H1 (cell line): ENCODE measurements at regions not wholly inside any gene's neighbourhood (a gene's known extent, or its start where the extent isn't known, plus 50 kb on each side); places are given as distances from the start of the nearest gene placed in this dataset.
"Not testable (repeated sequence)": the region's sequence is repeated elsewhere in the genome, so short reads cannot be mapped to it uniquely, and the experiment has no call there.

Source experiments
- CTCF ChIA-PET: fragments of 300-600 bp; sonication (Branson Sonifier 250); formaldehyde crosslinking; loops from one replicate; lab custom pipeline; 2021; ENCODE audit not compliant: partially characterized antibody; lab: Charles Lee
- POLR2A ChIA-PET: fragments of 300-600 bp; sonication (Branson Sonifier 250); formaldehyde crosslinking; loops from one replicate; lab custom pipeline; 2021; ENCODE audit warnings: inconsistent platforms; ENCODE audit not compliant: partially characterized antibody; lab: Charles Lee
- DNase-seq, 2 experiments: peaks; one replicate each; pipeline versions ENCODE4 v3.0.0 to v3.0.0-alpha.2; 2010 to 2022; ENCODE audit warnings: low spot score in 2 of 2, low read depth in 1 of 2, mixed read lengths in 1 of 2
- FAIRE-seq: peaks from 2 replicates; lab custom pipeline; 2011; peaks lifted over from hg19 to GRCh38; lab: Jason Lieb, UNC
- H2AFZ ChIP-seq: 2 replicates; pipeline ENCODE4 v1.8.1; 2012; ENCODE audit warnings: low read length, inconsistent platforms
- H2AK5ac ChIP-seq: 2 replicates; pipeline ENCODE4 v1.6.1; 2013; ENCODE audit warnings: low read depth, low read length
- H2BK120ac ChIP-seq: replicated peaks from 2 replicates; pipeline ENCODE3; 2013; ENCODE audit warnings: low read depth, low read length, inconsistent platforms
- H2BK12ac ChIP-seq: 2 replicates; pipeline ENCODE4 v1.6.1; 2013; ENCODE audit warnings: low read depth, low read length
- H2BK15ac ChIP-seq: 2 replicates; pipeline ENCODE4 v1.6.1; 2013; ENCODE audit warnings: low read length
- H2BK20ac ChIP-seq: 2 replicates; pipeline ENCODE4 v1.6.1; 2013; ENCODE audit warnings: low read length
- H2BK5ac ChIP-seq: 2 replicates; pipeline ENCODE4 v1.6.1; 2013; ENCODE audit warnings: low read depth, low read length
- H3K14ac ChIP-seq: 2 replicates; pipeline ENCODE4 v1.6.1; 2013; ENCODE audit warnings: inconsistent platforms; ENCODE audit not compliant: insufficient read length
- H3K18ac ChIP-seq: 2 replicates; pipeline ENCODE4 v1.6.1; 2013; ENCODE audit warnings: low read length; ENCODE audit errors: extremely low read depth
- H3K23ac ChIP-seq: 2 replicates; pipeline ENCODE4 v1.6.1; 2013; ENCODE audit warnings: inconsistent platforms; ENCODE audit not compliant: insufficient read length
- H3K23me2 ChIP-seq: 2 replicates; pipeline ENCODE4 v1.6.1; 2013; ENCODE audit warnings: low read depth, low read length
- H3K27ac ChIP-seq: 2 replicates; pipeline ENCODE4 v1.6.1; 2011; ENCODE audit warnings: low read depth, low read length, inconsistent platforms
- H3K27me3 ChIP-seq, 4 experiments: replicated peaks in 1 of 4; 1 replicate in 1 of 4; 2 replicates in 3 of 4; pipeline versions ENCODE4 v1.6.1 to v1.8.1; 2011 to 2013; ENCODE audit warnings: low read length in 3 of 4, mild to moderate bottlenecking in 3 of 4, inconsistent platforms in 2 of 4, mixed read lengths in 2 of 4, moderate library complexity in 1 of 4; ENCODE audit not compliant: control insufficient read depth in 3 of 4, insufficient read depth in 3 of 4; ENCODE audit errors: extremely low read depth in 1 of 4
- H3K36me3 ChIP-seq, 4 experiments: 2 replicates each; pipeline versions ENCODE4 v1.6.1 to v1.8.1; 2011 to 2013; ENCODE audit warnings: mild to moderate bottlenecking in 4 of 4, low read length in 3 of 4, moderate library complexity in 2 of 4, control low read depth in 1 of 4, inconsistent platforms in 1 of 4; ENCODE audit not compliant: insufficient read depth in 4 of 4, control insufficient read depth in 2 of 4
- H3K4ac ChIP-seq: replicated peaks from 2 replicates; pipeline ENCODE3; 2013; ENCODE audit warnings: low read length, low read depth, mixed read lengths, inconsistent platforms; ENCODE audit not compliant: insufficient read length
- H3K4me1 ChIP-seq, 4 experiments: replicated peaks in 1 of 4; 1 replicate in 1 of 4; 2 replicates in 3 of 4; pipeline versions ENCODE4 v1.6.1 to v1.8.1; 2011 to 2013; ENCODE audit warnings: low read length in 3 of 4, inconsistent platforms in 2 of 4, mixed read lengths in 1 of 4; ENCODE audit not compliant: insufficient read depth in 4 of 4, control insufficient read depth in 3 of 4
- H3K4me2 ChIP-seq, 2 experiments: 2 replicates each; pipeline versions ENCODE4 v1.6.1 to v1.8.1; 2011 to 2013; ENCODE audit warnings: low read depth in 2 of 2, low read length in 2 of 2, control low read depth in 1 of 2, inconsistent platforms in 1 of 2, mild to moderate bottlenecking in 1 of 2; ENCODE audit not compliant: insufficient read depth in 1 of 2
- H3K4me3 ChIP-seq, 4 experiments: fragments of 200-600, 300-600 bp in 1 of 4; sonication (generic), shearing (Covaris generic), sonication (Bioruptor Twin) in 1 of 4; 2 replicates each; pipeline versions ENCODE4 v1.5.1 to v1.8.1; 2011 to 2016; ENCODE audit warnings: low read length in 4 of 4, low read depth in 3 of 4, control low read depth in 2 of 4, inconsistent platforms in 2 of 4, mild to moderate bottlenecking in 2 of 4, mixed read lengths in 1 of 4, moderate library complexity in 1 of 4; ENCODE audit not compliant: insufficient read depth in 2 of 4; ENCODE audit errors: extremely low read depth in 1 of 4
- H3K56ac ChIP-seq: replicated peaks from 2 replicates; pipeline ENCODE3; 2013; ENCODE audit warnings: low read depth, mild to moderate bottlenecking, mixed read lengths, low read length, inconsistent platforms; ENCODE audit not compliant: insufficient read length
- H3K79me1 ChIP-seq: 2 replicates; pipeline ENCODE4 v1.6.1; 2013; ENCODE audit warnings: low read depth, low read length, control low read depth
- H3K79me2 ChIP-seq, 2 experiments: 2 replicates each; pipeline versions ENCODE4 v1.6.1 to v1.8.1; 2012 to 2013; ENCODE audit warnings: low read length in 2 of 2, mild to moderate bottlenecking in 2 of 2, inconsistent platforms in 1 of 2; ENCODE audit not compliant: insufficient read depth in 2 of 2, control insufficient read depth in 1 of 2
- H3K9ac ChIP-seq, 4 experiments: replicated peaks in 1 of 4; 1 replicate in 1 of 4; 2 replicates in 3 of 4; pipeline versions ENCODE4 v1.6.1 to v1.8.1; 2011 to 2013; ENCODE audit warnings: low read depth in 3 of 4, low read length in 3 of 4, control low read depth in 2 of 4, mild to moderate bottlenecking in 2 of 4, moderate library complexity in 2 of 4, inconsistent platforms in 1 of 4; ENCODE audit errors: extremely low read depth in 1 of 4
- H3K9me3 ChIP-seq, 2 experiments: 2 replicates each; pipeline versions ENCODE4 v1.6.1 to v1.8.1; 2012 to 2013; ENCODE audit warnings: mild to moderate bottlenecking in 2 of 2, moderate library complexity in 2 of 2, control low read depth in 1 of 2, inconsistent platforms in 1 of 2, low read depth in 1 of 2, low read length in 1 of 2, mixed read lengths in 1 of 2; ENCODE audit not compliant: insufficient read depth in 2 of 2
- H4K20me1 ChIP-seq, 2 experiments: replicated peaks in 1 of 2; 2 replicates each; pipeline versions ENCODE3 to v1.8.1; 2011 to 2013; ENCODE audit warnings: inconsistent platforms in 2 of 2, low read length in 2 of 2, mild to moderate bottlenecking in 1 of 2; ENCODE audit not compliant: insufficient read depth in 2 of 2, control insufficient read depth in 1 of 2
- H4K5ac ChIP-seq: 2 replicates; pipeline ENCODE4 v1.6.1; 2013; ENCODE audit warnings: low read length, low read depth, mixed read lengths, inconsistent platforms; ENCODE audit not compliant: insufficient read length
- H4K8ac ChIP-seq: 2 replicates; pipeline ENCODE4 v1.8.0; 2013; ENCODE audit warnings: mild to moderate bottlenecking, moderate library complexity, low read length, inconsistent platforms; ENCODE audit not compliant: insufficient read depth; ENCODE audit errors: extremely low read depth
- H4K91ac ChIP-seq: replicated peaks from 2 replicates; pipeline ENCODE3; 2013; ENCODE audit warnings: low read length, mixed read lengths, inconsistent platforms; ENCODE audit not compliant: insufficient read length
- WGBS, 2 experiments: shearing (Covaris generic) in 1 of 2; methylation state at CpG; one replicate each; pipeline versions ENCODE4 v1.1.6 to v1.1.7; 2013 to 2015; ENCODE audit warnings: low lambda C conversion rate in 2 of 2, mixed read lengths in 2 of 2, inconsistent platforms in 1 of 2, low coverage in 1 of 2, missing lambda C conversion rate in 1 of 2; ENCODE audit not compliant: insufficient replicate concordance in 2 of 2, insufficient coverage in 1 of 2, insufficient read length in 1 of 2; ENCODE audit errors: extremely low coverage in 1 of 2, missing lambda C conversion rate in 1 of 2; 5-methylcytosine and 5-hydroxymethylcytosine counted together

- H2BK15ac ChIP-seq, H3K4me3 ChIP-seq, H2AK5ac ChIP-seq, H3K4me2 ChIP-seq, H3K18ac ChIP-seq, H3K23me2 ChIP-seq, FAIRE-seq, H3K27ac ChIP-seq, H3K9ac ChIP-seq, H3K79me2 ChIP-seq, CTCF ChIA-PET, H4K5ac ChIP-seq, H3K27me3 ChIP-seq, H2BK5ac ChIP-seq, H3K14ac ChIP-seq, H3K4me1 ChIP-seq, H4K20me1 ChIP-seq, DNase-seq, H2BK120ac ChIP-seq, H3K4ac ChIP-seq, H2AFZ ChIP-seq, H4K91ac ChIP-seq, H4K8ac ChIP-seq, H3K36me3 ChIP-seq, H3K23ac ChIP-seq, H2BK20ac ChIP-seq, H2BK12ac ChIP-seq, H3K9me3 ChIP-seq, H3K79me1 ChIP-seq, H3K56ac ChIP-seq, POLR2A ChIA-PET: not testable (repeated sequence)
- 100% methylated on average over 1 of the region's 1 CpG; no CpG with 5 or more reads in 1 of the 2 experiments for WGBS, 2 experiments
These were observed 89.3 kb upstream of the WDR75 start for GRCh38 chr2:189351933-189352332.

- CTCF ChIA-PET, result interaction anchor here (0.6 to 1.3 kb wide), 2 partner anchors 9 to 137 kb away, joined by 4 to 5 read pairs; no protein-coding TSS in a partner anchor
- FAIRE-seq, H3K36me3 ChIP-seq, H3K18ac ChIP-seq, H2BK20ac ChIP-seq, H2BK12ac ChIP-seq, H4K5ac ChIP-seq, H2AK5ac ChIP-seq, H2BK5ac ChIP-seq, H3K4me3 ChIP-seq, H2BK120ac ChIP-seq, H3K9me3 ChIP-seq, DNase-seq, H3K79me2 ChIP-seq, H3K4me2 ChIP-seq, H3K4ac ChIP-seq, H3K23ac ChIP-seq, H3K23me2 ChIP-seq, H2BK15ac ChIP-seq, H3K79me1 ChIP-seq, H4K20me1 ChIP-seq, H3K27me3 ChIP-seq, POLR2A ChIA-PET, H4K8ac ChIP-seq, H3K14ac ChIP-seq, H3K9ac ChIP-seq, H3K27ac ChIP-seq, H3K56ac ChIP-seq, H3K4me1 ChIP-seq, H4K91ac ChIP-seq: not testable (repeated sequence)
- WGBS, 2 experiments, result 81% methylated on average over 3 of the region's 4 CpGs; no CpG with 5 or more reads in 1 of the 2 experiments
- peak overlapping the region; percentile 53; the same call in 1 of the 2 replicates for H2AFZ ChIP-seq
These were observed 83.9 kb upstream of the WDR75 start for GRCh38 chr2:189357375-189357774.
